Ovary (tissue), 3 donors: ENCODE measurements at regions not wholly inside any gene's neighbourhood (a gene's known extent, or its start where the extent isn't known, plus 50 kb on each side); places are given as distances from the start of the nearest gene placed in this dataset.

Source experiments
- CTCF ChIP-seq, 3 donors: fragments of 450-650 bp in 2 of 3; fragments of 200-600 bp in 1 of 3; IDR thresholded peaks; one replicate each; pipeline versions ENCODE4 v1.5.1 to v1.8.0; 2016 to 2022; ENCODE audit warnings: antibody characterized with exemption in 3 of 3, mild to moderate bottlenecking in 1 of 3
- EP300 ChIP-seq: sonication (generic); formaldehyde crosslinking; IDR thresholded peaks from one replicate; pipeline ENCODE4 v1.6.1; 2017; ENCODE audit warnings: antibody characterized with exemption
- POLR2A ChIP-seq: fragments of 450-650 bp; IDR thresholded peaks from one replicate; pipeline ENCODE4 v1.6.1; 2017; ENCODE audit warnings: antibody characterized with exemption, mild to moderate bottlenecking, moderate library complexity
- donor health status: DM: no; HTN: no; CAD: no.

- TF ChIP-seq CTCF (IDR thresholded peaks at IDR 0.05) (no peak), POLR2A (no peak), EP300 (no peak)
Observed at GRCh38 chr22:25406510-25407210, 157.8 kb upstream of the GRK3 start.
